Mesendoderm (in vitro differentiated cells): ENCODE measurements at regions not wholly inside any gene's neighbourhood (a gene's known extent, or its start where the extent isn't known, plus 50 kb on each side); places are given as distances from the start of the nearest gene placed in this dataset.
A peak's percentile ranks its signal among the peaks of the same experiment; 100 is the strongest.

ENCODE experiments used
- DNase-seq: peaks from one replicate; pipeline ENCODE4 v3.0.0; 2013
- H2AK5ac ChIP-seq: 2 replicates; pipeline ENCODE4 v1.6.1; 2013; ENCODE audit warnings: low read length, inconsistent platforms
- H2BK120ac ChIP-seq: 2 replicates; pipeline ENCODE4 v1.6.1; 2013; ENCODE audit warnings: low read depth, mild to moderate bottlenecking, low read length, moderate library complexity, mixed read lengths
- H2BK15ac ChIP-seq: replicated peaks from 2 replicates; pipeline ENCODE4 v1.6.1; 2013; ENCODE audit warnings: low read depth, mild to moderate bottlenecking, moderate library complexity
- H2BK5ac ChIP-seq: 2 replicates; pipeline ENCODE4 v1.6.1; 2013; ENCODE audit warnings: low read length, inconsistent platforms
- H3K18ac ChIP-seq: 2 replicates; pipeline ENCODE4 v1.6.1; 2013; ENCODE audit warnings: mild to moderate bottlenecking, low read length, mixed read lengths
- H3K23ac ChIP-seq: one replicate; pipeline ENCODE4 v1.6.1; 2013; ENCODE audit warnings: low read length
- H3K27ac ChIP-seq: 2 replicates; pipeline ENCODE4 v1.5.1; 2013; ENCODE audit warnings: low read depth, mild to moderate bottlenecking, inconsistent platforms, low read length, moderate library complexity
- H3K27me3 ChIP-seq: 2 replicates; pipeline ENCODE4 v1.6.1; 2013; ENCODE audit warnings: low read length, control low read depth, mild to moderate bottlenecking, inconsistent platforms; ENCODE audit not compliant: insufficient read depth, poor library complexity
- H3K36me3 ChIP-seq: 2 replicates; pipeline ENCODE4 v1.6.1; 2013; ENCODE audit warnings: low read length, inconsistent platforms; ENCODE audit not compliant: control insufficient read depth, insufficient read depth
- H3K4ac ChIP-seq: one replicate; pipeline ENCODE4 v1.6.1; 2013; ENCODE audit warnings: low read depth, mild to moderate bottlenecking, low read length, moderate library complexity
- H3K4me1 ChIP-seq: 2 replicates; pipeline ENCODE4 v1.6.1; 2013; ENCODE audit warnings: low read depth, low read length, inconsistent platforms; ENCODE audit not compliant: control insufficient read depth
- H3K4me2 ChIP-seq: 2 replicates; pipeline ENCODE4 v1.6.1; 2013; ENCODE audit warnings: low read length
- H3K4me3 ChIP-seq: 2 replicates; pipeline ENCODE4 v1.5.1; 2013; ENCODE audit warnings: mild to moderate bottlenecking, low read length
- H3K56ac ChIP-seq: one replicate; pipeline ENCODE4 v1.6.1; 2013; ENCODE audit warnings: low read length
- H3K79me1 ChIP-seq: 2 replicates; pipeline ENCODE4 v1.6.1; 2013; ENCODE audit warnings: low read length, inconsistent platforms
- H3K79me2 ChIP-seq: 2 replicates; pipeline ENCODE4 v1.6.1; 2013; ENCODE audit warnings: mild to moderate bottlenecking, low read length; ENCODE audit not compliant: control insufficient read depth, insufficient read depth
- H3K9ac ChIP-seq: 2 replicates; pipeline ENCODE4 v1.6.1; 2013; ENCODE audit warnings: low read length, inconsistent platforms
- H4K5ac ChIP-seq: one replicate; pipeline ENCODE4 v1.6.1; 2013; ENCODE audit warnings: low read length
- H4K8ac ChIP-seq: one replicate; pipeline ENCODE4 v1.6.1; 2013; ENCODE audit warnings: low read depth, mild to moderate bottlenecking, control low read depth, low read length, moderate library complexity
- WGBS: extraction: QIAGEN DNeasy Blood & Tissue Kit; methylation state at CpG from one replicate; pipeline ENCODE4 v1.1.7; 2013; ENCODE audit warnings: low lambda C conversion rate, missing lambda C conversion rate; ENCODE audit not compliant: insufficient coverage; ENCODE audit errors: extremely low coverage; 5-methylcytosine and 5-hydroxymethylcytosine counted together

DNA sequence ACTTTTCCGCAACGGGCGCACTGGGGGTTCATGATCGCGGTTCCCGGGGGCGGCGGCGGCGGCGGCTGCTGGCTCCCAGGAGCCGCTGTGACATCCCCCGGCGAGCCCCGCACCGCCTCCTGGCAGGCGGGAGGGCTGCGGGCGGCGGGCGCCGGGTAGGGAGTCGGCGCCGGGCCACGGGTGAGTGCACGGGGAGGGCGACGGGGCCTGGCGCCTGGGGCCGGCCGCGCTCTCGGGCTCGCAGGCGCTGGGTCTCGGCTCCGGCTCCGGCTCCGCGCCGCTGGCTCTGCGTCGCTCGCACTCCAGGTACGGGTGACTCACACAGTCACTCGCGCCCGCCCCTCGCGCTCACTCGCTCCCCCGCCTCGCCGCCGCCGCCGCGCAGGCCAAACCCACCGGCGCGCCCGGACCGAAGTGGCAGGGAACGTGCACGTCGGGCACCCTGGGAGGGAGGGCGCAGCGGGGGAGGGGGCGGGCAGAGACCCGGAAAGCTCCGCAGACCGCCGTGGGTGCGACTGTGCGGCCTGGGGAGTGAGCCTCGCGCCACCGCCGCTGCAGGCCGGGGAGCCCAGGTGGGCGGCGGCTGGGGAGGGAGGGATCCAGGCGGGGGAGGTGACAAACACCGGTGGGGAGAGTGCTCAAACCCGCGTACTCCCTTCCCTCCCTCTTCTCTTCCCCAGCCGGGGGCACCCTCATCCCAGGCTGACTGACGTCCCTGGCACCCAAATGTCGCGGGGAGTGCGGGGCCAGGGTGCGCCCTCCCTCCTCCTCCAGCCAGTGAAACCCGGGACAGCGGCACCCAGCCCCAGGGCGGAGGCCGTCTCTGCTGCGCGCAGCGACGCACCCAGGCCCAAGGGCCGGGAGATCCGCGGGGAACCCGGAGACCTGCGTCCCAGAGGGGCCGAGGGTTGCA, 276.9 kb upstream of the NEBL start:
- Histone ChIP-seq H4K5ac (no peak overlapping the region), H3K27me3 (no peaks in the 10 kb centered on the region), H2BK120ac (no peak overlapping the region), H3K4me3 (peak overlapping the region; percentile 51), H3K79me1 (no peaks in the 10 kb centered on the region), H3K4ac (no peak overlapping the region), H2AK5ac (no peak overlapping the region), H3K4me2 (peak overlapping the region; percentile 97), H4K8ac (no peak overlapping the region), H3K56ac (peak overlapping the region; percentile 78), H2BK15ac (no peak overlapping the region), H2BK5ac (no peak overlapping the region), H3K9ac (peak overlapping the region; percentile 58), H3K23ac (peak overlapping the region; percentile 76), H3K79me2 (no peaks in the 10 kb centered on the region), H3K27ac (no peak overlapping the region), H3K36me3 (no peaks in the 10 kb centered on the region), H3K4me1 (peaks cover 3% of the 10 kb centered on the region), H3K18ac (peak overlapping the region; percentile 72)
- DNase-seq: peak; percentile 77
- WGBS: no CpG with 5 or more reads among the region's 107 CpGs

DNA sequence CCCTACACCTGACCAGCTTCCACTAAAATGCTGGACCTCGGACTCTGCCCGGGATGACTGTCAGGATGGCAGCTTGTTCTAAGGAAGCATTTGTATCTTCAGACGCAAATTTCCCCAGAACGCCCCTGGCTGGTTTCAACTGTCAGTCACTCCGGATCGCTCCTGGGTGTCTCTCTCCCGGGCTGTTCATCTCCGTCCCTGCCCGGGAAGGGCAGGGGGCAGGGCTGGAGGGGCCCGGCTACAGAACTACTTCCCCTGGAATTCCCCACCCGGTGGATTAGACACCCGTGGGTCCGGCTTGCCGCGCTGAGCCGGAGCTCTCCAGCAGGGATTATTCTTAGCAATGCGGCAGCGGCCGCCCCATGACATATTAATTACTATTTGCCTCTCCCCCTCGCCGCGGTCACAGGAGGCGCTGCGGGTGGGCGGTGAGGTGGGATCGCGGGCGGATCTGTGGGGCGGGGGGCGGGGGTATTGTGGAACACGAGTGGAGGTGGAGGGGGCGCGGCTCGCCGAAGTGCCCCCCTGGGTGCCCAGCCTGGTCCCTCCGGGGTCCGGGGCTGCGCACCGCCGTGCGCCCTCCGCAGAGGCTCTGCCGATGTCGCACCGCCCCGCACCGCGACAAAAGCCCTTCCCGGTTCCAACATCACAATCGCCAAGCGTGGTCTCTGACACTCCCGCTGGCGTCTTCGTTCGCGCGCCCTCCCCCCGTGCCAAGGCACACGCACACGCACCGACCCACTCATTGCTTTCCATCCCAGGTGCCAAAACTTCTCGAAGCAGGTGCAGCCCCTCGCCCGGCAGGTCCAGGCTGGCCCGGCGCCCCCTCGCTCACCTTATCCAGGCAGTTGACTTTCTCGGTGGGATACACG, 276.1 kb upstream of the NEBL start:
- H3K79me1 ChIP-seq: no peaks in the 10 kb centered on the region
- peak overlapping the region; percentile 97 for H3K4me2 ChIP-seq
- H3K56ac ChIP-seq: peak overlapping the region; percentile 78
- no peak overlapping the region for H3K23ac ChIP-seq
- peak overlapping the region; percentile 25 for H3K18ac ChIP-seq
- no peak overlapping the region for H2BK120ac ChIP-seq
- peak overlapping the region; percentile 58 for H3K9ac ChIP-seq
- H2BK5ac ChIP-seq: no peak overlapping the region
- no peak overlapping the region for H4K8ac ChIP-seq
- no peak overlapping the region for H2BK15ac ChIP-seq
- H3K36me3 ChIP-seq: no peaks in the 10 kb centered on the region
- no peak overlapping the region for H4K5ac ChIP-seq
- H3K4me3 ChIP-seq: peak overlapping the region; percentile 51
- H3K4me1 ChIP-seq: peaks cover 3% of the 10 kb centered on the region
- no peak overlapping the region for H3K27ac ChIP-seq
- no CpG with 5 or more reads among the region's 69 CpGs for WGBS
- DNase-seq: peak; percentile 44
- no peak overlapping the region for H2AK5ac ChIP-seq
- H3K27me3 ChIP-seq: no peaks in the 10 kb centered on the region
- H3K4ac ChIP-seq: no peak overlapping the region
- no peaks in the 10 kb centered on the region for H3K79me2 ChIP-seq

DNA sequence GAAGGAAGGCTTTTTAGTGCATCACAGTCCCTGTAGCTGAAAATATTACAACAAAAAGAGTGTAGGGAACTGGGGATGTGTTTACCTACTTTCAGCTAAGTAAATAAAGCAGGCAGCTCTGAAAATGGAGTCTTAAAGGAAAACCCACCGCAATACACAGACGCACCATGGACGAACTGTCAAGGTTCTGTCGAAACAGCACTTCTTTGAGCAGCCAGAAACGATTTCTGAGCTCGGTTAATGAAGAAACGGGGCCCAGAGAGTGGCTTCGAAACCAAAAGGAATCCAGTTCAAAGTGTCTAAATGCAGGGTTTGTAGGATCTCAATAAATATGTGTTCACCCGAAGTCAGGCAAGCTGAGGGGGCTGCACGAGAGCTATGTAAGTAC, 275.4 kb upstream of the NEBL start:
- Histone ChIP-seq H3K9ac (peak overlapping the region; percentile 24), H3K4me3 (no peak overlapping the region), H3K36me3 (no peaks in the 10 kb centered on the region), H3K79me2 (no peaks in the 10 kb centered on the region), H3K4me2 (no peak overlapping the region), H4K8ac (no peak overlapping the region), H2BK120ac (no peak overlapping the region), H4K5ac (no peak overlapping the region), H3K4ac (no peak overlapping the region), H3K79me1 (no peaks in the 10 kb centered on the region), H2BK15ac (no peak overlapping the region), H2AK5ac (no peak overlapping the region), H3K4me1 (peaks cover 3% of the 10 kb centered on the region), H3K56ac (no peak overlapping the region), H3K23ac (no peak overlapping the region), H3K27me3 (no peaks in the 10 kb centered on the region), H3K18ac (no peak overlapping the region), H3K27ac (no peak overlapping the region), H2BK5ac (no peak overlapping the region)
- no peak for DNase-seq
- no CpG with 5 or more reads among the region's 10 CpGs for WGBS

DNA sequence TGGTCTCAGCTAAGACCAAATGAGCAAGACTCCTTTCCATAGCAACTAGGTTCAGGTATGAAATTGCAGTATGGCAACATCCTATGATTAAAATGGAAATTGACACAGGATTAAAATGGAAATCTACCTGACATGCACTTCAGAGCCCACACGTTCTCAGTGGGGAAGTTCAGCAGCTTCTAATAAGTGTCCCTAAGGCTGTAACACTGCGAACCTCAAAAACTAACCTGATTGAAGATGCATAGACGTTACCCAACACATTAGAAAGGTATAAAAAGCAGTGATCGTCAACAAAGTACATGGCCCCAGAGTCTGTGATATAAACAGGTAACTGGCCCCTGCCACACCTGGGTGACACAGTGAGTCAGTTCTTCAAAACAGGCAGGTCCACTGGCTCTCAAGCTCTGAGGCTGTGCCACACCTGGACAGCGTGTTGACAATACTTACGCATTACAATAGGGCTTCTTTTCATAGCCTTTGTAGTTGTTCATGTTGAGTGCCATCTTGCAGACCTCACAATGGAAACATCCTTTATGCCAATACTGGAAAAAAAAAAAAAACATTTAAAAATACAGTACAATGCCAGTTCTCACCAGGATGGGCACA, 274.9 kb upstream of the NEBL start:
- Histone ChIP-seq H2BK5ac (no peak overlapping the region), H3K27ac (no peak overlapping the region), H3K36me3 (no peaks in the 10 kb centered on the region), H3K4me1 (peaks cover 3% of the 10 kb centered on the region), H2BK15ac (no peak overlapping the region), H3K79me1 (no peaks in the 10 kb centered on the region), H4K8ac (no peak overlapping the region), H3K9ac (no peak overlapping the region), H3K27me3 (no peaks in the 10 kb centered on the region), H3K4ac (no peak overlapping the region), H3K4me3 (no peak overlapping the region), H2AK5ac (no peak overlapping the region), H3K56ac (no peak overlapping the region), H4K5ac (no peak overlapping the region), H3K4me2 (no peak overlapping the region), H2BK120ac (no peak overlapping the region), H3K18ac (no peak overlapping the region), H3K23ac (no peak overlapping the region), H3K79me2 (no peaks in the 10 kb centered on the region)
- DNase-seq: no peak
- whole genome bisulfite sequencing: no CpG with 5 or more reads among the region's 6 CpGs

DNA sequence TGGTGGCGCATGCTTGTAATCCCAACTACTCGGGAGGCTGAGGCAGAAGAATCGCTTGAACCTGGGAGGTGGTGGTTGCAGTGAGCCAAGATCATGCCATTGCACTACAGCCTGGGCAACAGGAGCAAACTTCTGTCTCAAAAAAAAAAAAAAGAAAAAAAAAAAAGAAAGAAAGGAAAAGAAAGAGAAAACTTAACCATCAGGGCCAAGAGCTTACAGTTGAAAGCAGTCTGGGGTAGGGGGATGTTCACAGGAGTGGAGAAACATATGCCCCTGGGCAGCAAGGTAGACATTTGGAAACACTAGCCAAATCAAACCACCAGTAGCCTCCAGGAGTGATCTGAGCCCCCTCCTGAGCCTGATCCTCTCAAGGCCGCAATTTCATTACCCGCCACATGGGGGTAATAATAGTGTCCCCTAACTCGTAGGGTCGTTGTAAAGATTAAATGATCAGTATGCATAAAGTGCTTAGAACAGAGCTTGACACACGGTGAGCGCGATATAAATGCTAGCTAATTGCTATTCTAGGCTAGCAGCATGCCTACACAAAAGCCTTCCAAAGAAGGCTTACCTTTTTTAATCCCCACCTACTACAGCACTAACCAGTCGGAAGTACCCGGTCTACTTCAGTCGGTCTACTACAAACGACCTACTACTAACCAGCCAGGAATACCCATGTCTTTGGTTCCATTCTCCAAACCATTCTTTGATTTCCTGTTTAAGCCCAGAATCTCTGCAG, 274.3 kb upstream of the NEBL start:
- H4K8ac ChIP-seq: no peak overlapping the region
- H2BK120ac ChIP-seq: no peak overlapping the region
- H3K27ac ChIP-seq: no peak overlapping the region
- no peaks in the 10 kb centered on the region for H3K27me3 ChIP-seq
- H3K9ac ChIP-seq: no peak overlapping the region
- H3K4ac ChIP-seq: no peak overlapping the region
- H3K79me2 ChIP-seq: no peaks in the 10 kb centered on the region
- no peak overlapping the region for H3K23ac ChIP-seq
- H3K4me1 ChIP-seq: peaks cover 3% of the 10 kb centered on the region
- H3K56ac ChIP-seq: no peak overlapping the region
- no peak overlapping the region for H3K18ac ChIP-seq
- H3K36me3 ChIP-seq: no peaks in the 10 kb centered on the region
- H3K4me3 ChIP-seq: no peak overlapping the region
- no peak overlapping the region for H3K4me2 ChIP-seq
- no peak overlapping the region for H2AK5ac ChIP-seq
- no peak overlapping the region for H2BK15ac ChIP-seq
- no peak overlapping the region for H2BK5ac ChIP-seq
- DNase-seq: peak; percentile 59
- H3K79me1 ChIP-seq: no peaks in the 10 kb centered on the region
- no CpG with 5 or more reads among the region's 14 CpGs for WGBS
- no peak overlapping the region for H4K5ac ChIP-seq
